Endothelial cell (in vitro differentiated cells): ENCODE measurements at regions not wholly inside any gene's neighbourhood (a gene's known extent, or its start where the extent isn't known, plus 50 kb on each side); places are given as distances from the start of the nearest gene placed in this dataset.

Source experiments
- DNase-seq: peaks from one replicate; pipeline ENCODE4 v3.0.0; 2021; ENCODE audit warnings: low spot score
- H3K27ac Mint-ChIP-seq: one replicate; pipeline ENCODE4 v1.8.0; 2021; ENCODE audit warnings: mixed read lengths, inconsistent platforms; ENCODE audit not compliant: unreplicated experiment
- H3K27me3 Mint-ChIP-seq: one replicate; pipeline ENCODE4 v1.8.0; 2021; ENCODE audit warnings: mild to moderate bottlenecking, moderate library complexity, mixed read lengths, inconsistent platforms; ENCODE audit not compliant: unreplicated experiment
- H3K36me3 Mint-ChIP-seq: one replicate; pipeline ENCODE4 v1.8.0; 2021; ENCODE audit warnings: mild to moderate bottlenecking, low read depth, mixed read lengths, inconsistent platforms; ENCODE audit not compliant: unreplicated experiment
- H3K4me1 Mint-ChIP-seq: one replicate; pipeline ENCODE4 v1.8.0; 2021; ENCODE audit warnings: mild to moderate bottlenecking, mixed read lengths, inconsistent platforms; ENCODE audit not compliant: unreplicated experiment
- H3K4me3 Mint-ChIP-seq: one replicate; pipeline ENCODE4 v1.8.0; 2021; ENCODE audit warnings: mild to moderate bottlenecking, mixed read lengths, inconsistent platforms; ENCODE audit not compliant: unreplicated experiment
- H3K9me3 Mint-ChIP-seq: one replicate; pipeline ENCODE4 v1.8.0; 2021; ENCODE audit warnings: mixed read lengths, inconsistent platforms; ENCODE audit not compliant: unreplicated experiment
- TF ChIP-seq, protein P1 (sequence below): fragments of 200-600 bp; sonication (generic); IDR thresholded peaks from one replicate; pipeline ENCODE4 v1.5.0; 2021; ENCODE audit warnings: antibody characterized with exemption; ENCODE audit not compliant: unreplicated experiment

DNA sequence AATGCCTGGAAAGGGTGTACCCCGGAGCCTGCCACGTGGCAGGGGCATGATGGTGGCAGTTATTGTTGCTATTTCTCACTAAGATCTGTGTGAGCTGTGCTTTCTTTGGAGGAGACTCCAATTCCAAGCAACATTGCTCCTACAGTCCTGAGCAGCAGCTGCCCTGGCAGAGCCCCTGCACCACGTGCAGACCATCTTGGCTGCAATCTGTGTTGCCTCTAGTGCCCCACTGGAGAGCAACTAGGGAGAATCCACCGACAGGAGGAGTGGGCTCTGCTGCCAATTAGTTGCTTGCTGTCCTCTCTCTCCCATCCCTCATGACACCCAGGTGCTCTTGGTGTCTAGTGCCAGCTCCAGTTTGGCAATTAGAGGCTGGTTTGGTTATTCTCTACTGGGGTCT lies 116.0 kb downstream of the PXDC1 start:
- Mint-ChIP-seq H3K36me3 (no peaks in the 10 kb centered on the region), H3K27ac (no peak overlapping the region), H3K4me3 (no peak overlapping the region), H3K9me3 (no peaks in the 10 kb centered on the region), H3K4me1 (peaks cover 5% of the 10 kb centered on the region), H3K27me3 (peaks cover 3% of the 10 kb centered on the region)
- no peak for DNase-seq
- TF ChIP-seq, protein P1, sequence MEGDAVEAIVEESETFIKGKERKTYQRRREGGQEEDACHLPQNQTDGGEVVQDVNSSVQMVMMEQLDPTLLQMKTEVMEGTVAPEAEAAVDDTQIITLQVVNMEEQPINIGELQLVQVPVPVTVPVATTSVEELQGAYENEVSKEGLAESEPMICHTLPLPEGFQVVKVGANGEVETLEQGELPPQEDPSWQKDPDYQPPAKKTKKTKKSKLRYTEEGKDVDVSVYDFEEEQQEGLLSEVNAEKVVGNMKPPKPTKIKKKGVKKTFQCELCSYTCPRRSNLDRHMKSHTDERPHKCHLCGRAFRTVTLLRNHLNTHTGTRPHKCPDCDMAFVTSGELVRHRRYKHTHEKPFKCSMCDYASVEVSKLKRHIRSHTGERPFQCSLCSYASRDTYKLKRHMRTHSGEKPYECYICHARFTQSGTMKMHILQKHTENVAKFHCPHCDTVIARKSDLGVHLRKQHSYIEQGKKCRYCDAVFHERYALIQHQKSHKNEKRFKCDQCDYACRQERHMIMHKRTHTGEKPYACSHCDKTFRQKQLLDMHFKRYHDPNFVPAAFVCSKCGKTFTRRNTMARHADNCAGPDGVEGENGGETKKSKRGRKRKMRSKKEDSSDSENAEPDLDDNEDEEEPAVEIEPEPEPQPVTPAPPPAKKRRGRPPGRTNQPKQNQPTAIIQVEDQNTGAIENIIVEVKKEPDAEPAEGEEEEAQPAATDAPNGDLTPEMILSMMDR = no peak

DNA sequence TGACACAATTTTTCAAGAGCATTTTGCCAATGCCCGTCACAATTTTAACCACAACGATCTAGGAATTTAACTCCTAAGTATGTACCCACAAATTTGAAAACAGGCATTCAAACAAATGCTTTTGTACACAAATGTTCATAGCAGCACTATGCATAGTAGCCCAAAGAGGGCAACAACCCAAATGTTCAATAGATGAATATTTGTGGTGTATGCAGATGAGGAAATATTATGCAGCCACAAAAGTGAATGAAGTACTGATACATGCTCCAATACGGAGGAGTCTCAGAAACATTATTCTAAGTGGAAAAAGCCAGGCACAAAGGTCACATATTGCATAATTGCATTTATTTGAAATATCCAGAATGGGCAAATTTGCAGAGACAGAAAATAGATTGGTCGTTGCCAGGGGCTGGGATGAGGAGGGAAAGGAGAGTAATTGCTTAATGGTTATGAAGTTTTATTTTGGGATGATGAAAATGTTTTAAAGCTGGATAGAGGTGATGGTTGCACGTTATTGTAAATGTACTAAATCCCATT lies 117.2 kb downstream of the PXDC1 start:
- Mint-ChIP-seq H3K4me3 (no peak overlapping the region), H3K27me3 (peaks cover 3% of the 10 kb centered on the region), H3K27ac (no peak overlapping the region), H3K9me3 (no peaks in the 10 kb centered on the region), H3K36me3 (no peaks in the 10 kb centered on the region), H3K4me1 (peaks cover 17% of the 10 kb centered on the region)
- TF ChIP-seq, protein P1 = no peak
- DNase-seq = no peak

DNA sequence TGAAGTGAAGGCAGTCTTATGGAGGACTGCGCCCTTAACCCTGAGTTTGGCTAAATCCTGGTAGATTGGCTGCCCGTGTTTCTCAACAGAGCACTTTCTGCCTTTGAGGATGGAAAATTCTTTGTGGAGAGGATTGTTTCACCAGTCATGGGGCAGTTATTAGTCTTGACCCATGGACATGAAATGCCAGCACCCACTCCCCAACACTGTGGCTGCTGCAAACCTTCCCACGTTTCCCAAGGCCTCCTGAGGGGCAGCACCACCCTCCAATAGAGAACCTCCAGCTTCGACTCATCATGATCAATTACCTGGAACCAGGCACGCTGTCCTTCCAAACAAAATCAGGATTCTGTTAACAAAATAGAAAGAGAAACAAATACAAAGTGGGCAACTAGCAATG lies 117.8 kb downstream of the PXDC1 start:
- no peaks in the 10 kb centered on the region for H3K36me3 Mint-ChIP-seq
- peaks cover 23% of the 10 kb centered on the region for H3K4me1 Mint-ChIP-seq
- TF ChIP-seq, protein P1 = no peak
- no peak for DNase-seq
- no peak overlapping the region for H3K27ac Mint-ChIP-seq
- H3K4me3 Mint-ChIP-seq = no peak overlapping the region
- no peaks in the 10 kb centered on the region for H3K9me3 Mint-ChIP-seq
- H3K27me3 Mint-ChIP-seq = peaks cover 3% of the 10 kb centered on the region

DNA sequence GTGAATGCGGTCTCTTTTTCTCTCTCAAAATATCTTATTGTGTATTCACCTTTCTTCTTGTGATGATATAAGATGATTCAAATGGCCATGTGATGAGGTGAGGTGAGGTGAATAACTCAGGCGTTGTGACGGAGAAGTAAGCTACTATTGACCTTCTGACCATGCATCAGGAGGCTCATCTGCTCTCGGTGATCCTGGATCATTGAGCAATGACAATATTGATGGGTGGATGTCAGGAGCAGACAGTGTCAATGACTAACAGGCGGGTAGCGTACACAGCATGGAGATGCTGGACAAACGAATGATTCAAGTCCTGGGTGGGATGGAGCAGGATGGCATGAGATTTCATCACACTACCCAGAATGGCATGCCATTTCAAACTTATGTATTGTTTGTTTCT lies 119.6 kb downstream of the PXDC1 start:
- Mint-ChIP-seq H3K36me3 (no peaks in the 10 kb centered on the region), H3K27me3 (peaks cover 3% of the 10 kb centered on the region), H3K9me3 (no peaks in the 10 kb centered on the region), H3K4me3 (no peak overlapping the region), H3K27ac (no peak overlapping the region), H3K4me1 (peaks cover 40% of the 10 kb centered on the region)
- TF ChIP-seq, protein P1 = no peak
- DNase-seq = no peak

DNA sequence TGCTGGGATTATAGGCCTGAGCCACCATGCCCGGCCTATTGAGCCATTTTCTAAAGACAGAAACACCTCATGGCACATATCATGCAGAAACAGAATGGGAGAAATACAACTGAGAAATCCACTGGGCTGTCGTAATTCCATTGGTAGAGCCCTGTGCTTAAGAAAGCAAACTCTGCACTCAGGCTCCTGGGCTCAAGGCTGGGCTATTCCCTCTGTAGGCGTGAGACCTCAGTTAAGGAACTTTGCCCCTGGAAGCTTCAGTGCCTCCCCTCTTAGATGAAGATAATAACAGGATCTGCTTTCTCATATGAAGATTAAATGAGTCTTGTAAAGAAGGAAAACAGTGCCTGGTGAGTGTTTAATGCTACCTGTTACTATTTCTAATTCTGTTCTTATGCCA lies 120.3 kb downstream of the PXDC1 start:
- Mint-ChIP-seq H3K27ac (no peak overlapping the region), H3K36me3 (no peaks in the 10 kb centered on the region), H3K4me1 (peaks cover 40% of the 10 kb centered on the region), H3K4me3 (no peak overlapping the region), H3K9me3 (no peaks in the 10 kb centered on the region), H3K27me3 (peaks cover 2% of the 10 kb centered on the region)
- TF ChIP-seq, protein P1 = no peak
- no peak for DNase-seq
